HG03520 (cell line): ENCODE measurements at regions not wholly inside any gene's neighbourhood (a gene's known extent, or its start where the extent isn't known, plus 50 kb on each side); places are given as distances from the start of the nearest gene placed in this dataset.

Source experiments
- ATAC-seq: cut with Tn5 transposase; IDR thresholded peaks from one replicate; pipeline ENCODE4 v1.9.1; 2021; ENCODE audit warnings: mild to moderate bottlenecking, moderate library complexity; ENCODE audit not compliant: unreplicated experiment

GRCh38 chr2:22273853-22274252 lies 1111.1 kb upstream of the KLHL29 start:
- no peak for ATAC-seq

- ATAC-seq, result no peak
Measured at GRCh38 chr2:22274661-22275060, 1110.3 kb upstream of the KLHL29 start.

GRCh38 chr2:22276696-22277095 lies 1108.3 kb upstream of the KLHL29 start:
- ATAC-seq, result peak; percentile 84

GRCh38 chr2:22279541-22279940 lies 1105.4 kb upstream of the KLHL29 start:
- no peak for ATAC-seq

- no peak for ATAC-seq
Measured at GRCh38 chr2:22281033-22281432, 1103.9 kb upstream of the KLHL29 start.

GRCh38 chr2:22282220-22282619 lies 1102.8 kb upstream of the KLHL29 start:
- no peak for ATAC-seq

- no peak for ATAC-seq
Measured at GRCh38 chr2:22282916-22283315, 1102.1 kb upstream of the KLHL29 start.

GRCh38 chr2:22283436-22283835 lies 1101.5 kb upstream of the KLHL29 start:
- no peak for ATAC-seq

GRCh38 chr2:22290302-22290701 lies 1094.7 kb upstream of the KLHL29 start:
- no peak for ATAC-seq

GRCh38 chr2:22290909-22291473 lies 1094.0 kb upstream of the KLHL29 start:
- no peak for ATAC-seq

GRCh38 chr2:22301228-22301627 lies 1083.8 kb upstream of the KLHL29 start:
- ATAC-seq, result no peak

GRCh38 chr2:22326250-22326649 lies 1058.7 kb upstream of the KLHL29 start:
- no peak for ATAC-seq

GRCh38 chr2:22329211-22330154 lies 1055.5 kb upstream of the KLHL29 start:
- ATAC-seq, result no peak

GRCh38 chr2:22336414-22336813 lies 1048.6 kb upstream of the KLHL29 start:
- ATAC-seq, result no peak

GRCh38 chr2:22340716-22341115 lies 1044.3 kb upstream of the KLHL29 start:
- no peak for ATAC-seq

- ATAC-seq, result no peak
Measured at GRCh38 chr2:22347306-22347705, 1037.7 kb upstream of the KLHL29 start.

- no peak for ATAC-seq
Measured at GRCh38 chr2:22350621-22351020, 1034.4 kb upstream of the KLHL29 start.

GRCh38 chr2:22355816-22356433 lies 1029.1 kb upstream of the KLHL29 start:
- peak; percentile 69 for ATAC-seq

- no peak for ATAC-seq
Measured at GRCh38 chr2:22359071-22359672, 1025.8 kb upstream of the KLHL29 start.

GRCh38 chr2:22360735-22361374 lies 1024.1 kb upstream of the KLHL29 start:
- no peak for ATAC-seq

GRCh38 chr2:22361571-22361970 lies 1023.4 kb upstream of the KLHL29 start:
- ATAC-seq, result no peak
